Thyroid gland (tissue), 4 donors: ENCODE measurements at regions not wholly inside any gene's neighbourhood (a gene's known extent, or its start where the extent isn't known, plus 50 kb on each side); places are given as distances from the start of the nearest gene placed in this dataset.

Experiments
- DNase-seq, 2 donors: peaks; one replicate each; pipeline ENCODE4 v3.0.0-alpha.2; 2019
- H3K27ac ChIP-seq, 3 donors: fragments of 200-600 bp; sonication (generic); 1 replicate in 2 of 3; 2 replicates in 1 of 3; pipeline ENCODE4 v1.5.1; 2016 to 2019; ENCODE audit warnings: mild to moderate bottlenecking in 1 of 3, moderate library complexity in 1 of 3
- H3K27me3 ChIP-seq: fragments of 200-600 bp; sonication (generic); one replicate; pipeline ENCODE4 v1.5.1; 2019
- H3K36me3 ChIP-seq, 2 donors: fragments of 200-600 bp; sonication (generic); one replicate each; pipeline ENCODE4 v1.5.1; 2016 to 2019
- H3K4me1 ChIP-seq, 2 donors: fragments of 200-600 bp; sonication (generic); one replicate each; pipeline ENCODE4 v1.5.1; 2017 to 2019
- H3K4me3 ChIP-seq, 3 donors: fragments of 200-600 bp; sonication (generic); replicated peaks in 1 of 3; 1 replicate in 2 of 3; 2 replicates in 1 of 3; pipeline ENCODE4 v1.5.1; 2016; ENCODE audit warnings: mild to moderate bottlenecking in 1 of 3
- H3K9me3 ChIP-seq: fragments of 200-600 bp; sonication (generic); one replicate; pipeline ENCODE4 v1.5.1; 2017
- POLR2A ChIP-seq, 2 donors: fragments of 450-650 bp; IDR thresholded peaks; one replicate each; pipeline ENCODE4 v1.6.1; 2017; ENCODE audit warnings: antibody characterized with exemption in 2 of 2, mild to moderate bottlenecking in 2 of 2, moderate library complexity in 1 of 2
- WGBS, 2 donors: methylation state at CpG; one replicate each; pipeline ENCODE4 v1.1.5; 2017; 5-methylcytosine and 5-hydroxymethylcytosine counted together
- intact Hi-C: fragments of 100-400 bp; cut with DNase I; formaldehyde crosslinking; loops from one replicate; pipeline ENCODE4 v1.15.1; 2023
- TF ChIP-seq, protein P1 (sequence below), 6 experiments: fragments of 200-600 bp in 3 of 6; fragments of 450-650 bp in 3 of 6; sonication (generic) in 3 of 6; IDR thresholded peaks; one replicate each; pipeline ENCODE4 v1.5.1; 2016 to 2019; ENCODE audit warnings: antibody characterized with exemption in 6 of 6, mild to moderate bottlenecking in 2 of 6, inconsistent platforms in 1 of 6, moderate library complexity in 1 of 6

DNA sequence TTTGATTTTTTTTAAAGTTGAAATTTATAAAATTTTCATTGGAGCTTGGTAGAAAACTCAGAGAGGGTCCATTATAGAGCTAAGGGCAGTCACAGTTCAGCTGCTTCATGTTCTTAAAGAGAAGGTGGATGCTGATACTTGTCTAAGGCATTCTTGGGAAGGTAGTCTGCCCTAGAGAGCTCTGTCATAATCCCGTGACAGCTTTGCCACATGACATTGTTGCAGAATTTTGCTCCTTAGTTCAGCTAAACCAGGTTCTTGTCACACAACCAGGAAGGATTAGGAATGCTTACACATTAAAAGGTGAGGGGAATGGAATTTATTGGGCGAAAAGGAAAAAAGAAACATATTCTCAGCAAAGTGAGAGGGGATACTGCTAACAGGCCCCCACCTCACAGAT, 130.9 kb downstream of the GMNC start:
- Histone ChIP-seq H3K4me3 (no peak overlapping the region), H3K36me3 (no peaks in the 10 kb centered on the region), H3K27ac (no peak overlapping the region), H3K4me1 (no peaks in the 10 kb centered on the region), H3K27me3 (no peaks in the 10 kb centered on the region), H3K9me3 (no peaks in the 10 kb centered on the region)
- no peak for DNase-seq
- intact Hi-C loops, result no loop called here
- 85 to 92% methylated on average over 2 of the region's 2 CpGs for WGBS, 2 donors
- TF ChIP-seq POLR2A (IDR thresholded peaks at IDR 0.05), result no peak
- TF ChIP-seq, protein P1, sequence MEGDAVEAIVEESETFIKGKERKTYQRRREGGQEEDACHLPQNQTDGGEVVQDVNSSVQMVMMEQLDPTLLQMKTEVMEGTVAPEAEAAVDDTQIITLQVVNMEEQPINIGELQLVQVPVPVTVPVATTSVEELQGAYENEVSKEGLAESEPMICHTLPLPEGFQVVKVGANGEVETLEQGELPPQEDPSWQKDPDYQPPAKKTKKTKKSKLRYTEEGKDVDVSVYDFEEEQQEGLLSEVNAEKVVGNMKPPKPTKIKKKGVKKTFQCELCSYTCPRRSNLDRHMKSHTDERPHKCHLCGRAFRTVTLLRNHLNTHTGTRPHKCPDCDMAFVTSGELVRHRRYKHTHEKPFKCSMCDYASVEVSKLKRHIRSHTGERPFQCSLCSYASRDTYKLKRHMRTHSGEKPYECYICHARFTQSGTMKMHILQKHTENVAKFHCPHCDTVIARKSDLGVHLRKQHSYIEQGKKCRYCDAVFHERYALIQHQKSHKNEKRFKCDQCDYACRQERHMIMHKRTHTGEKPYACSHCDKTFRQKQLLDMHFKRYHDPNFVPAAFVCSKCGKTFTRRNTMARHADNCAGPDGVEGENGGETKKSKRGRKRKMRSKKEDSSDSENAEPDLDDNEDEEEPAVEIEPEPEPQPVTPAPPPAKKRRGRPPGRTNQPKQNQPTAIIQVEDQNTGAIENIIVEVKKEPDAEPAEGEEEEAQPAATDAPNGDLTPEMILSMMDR (IDR thresholded peaks at IDR 0.05), result no peak

DNA sequence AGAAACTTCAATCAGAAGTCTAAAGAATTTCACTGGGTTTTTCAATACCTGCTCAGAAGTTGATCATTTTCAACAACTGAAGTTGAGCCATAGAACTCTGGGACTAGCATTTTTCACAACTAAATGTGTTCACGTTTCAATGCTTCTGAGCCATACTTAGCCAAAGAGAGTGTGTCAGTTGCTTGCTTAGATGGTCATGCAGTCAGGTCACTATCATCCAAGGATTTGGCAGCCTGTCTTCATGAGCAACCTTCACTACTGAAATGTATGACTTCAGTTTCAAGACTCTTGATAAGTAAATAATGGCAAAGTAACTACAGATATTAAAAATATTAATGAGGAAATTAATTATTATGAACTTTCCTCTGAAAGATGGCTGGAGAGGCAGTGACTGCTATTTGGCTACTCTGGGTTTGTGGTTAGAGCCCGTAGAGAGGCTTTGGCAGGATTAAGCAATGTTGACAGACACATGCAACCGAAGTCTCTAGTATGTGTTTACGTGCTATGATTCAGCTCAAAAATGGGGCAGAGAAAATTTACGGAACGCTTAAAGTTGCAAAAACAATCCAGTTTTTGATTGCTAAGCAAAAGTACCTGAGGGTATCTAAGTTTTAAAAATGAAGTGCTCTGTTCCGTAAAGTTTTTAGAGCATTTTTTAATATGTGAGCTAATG, 133.8 kb downstream of the GMNC start:
- H3K4me3 ChIP-seq, result no peak overlapping the region
- no peaks in the 10 kb centered on the region for H3K27me3 ChIP-seq
- intact Hi-C loops, result no loop called here
- no peak overlapping the region for H3K27ac ChIP-seq
- no peaks in the 10 kb centered on the region for H3K36me3 ChIP-seq
- DNase-seq, result no peak
- TF ChIP-seq, protein P1 (IDR thresholded peaks at IDR 0.05), result no peak
- TF ChIP-seq POLR2A (IDR thresholded peaks at IDR 0.05), result no peak
- 72 to 77% methylated on average over 7 of the region's 7 CpGs for WGBS, 2 donors
- no peaks in the 10 kb centered on the region for H3K4me1 ChIP-seq
- no peaks in the 10 kb centered on the region for H3K9me3 ChIP-seq

DNA sequence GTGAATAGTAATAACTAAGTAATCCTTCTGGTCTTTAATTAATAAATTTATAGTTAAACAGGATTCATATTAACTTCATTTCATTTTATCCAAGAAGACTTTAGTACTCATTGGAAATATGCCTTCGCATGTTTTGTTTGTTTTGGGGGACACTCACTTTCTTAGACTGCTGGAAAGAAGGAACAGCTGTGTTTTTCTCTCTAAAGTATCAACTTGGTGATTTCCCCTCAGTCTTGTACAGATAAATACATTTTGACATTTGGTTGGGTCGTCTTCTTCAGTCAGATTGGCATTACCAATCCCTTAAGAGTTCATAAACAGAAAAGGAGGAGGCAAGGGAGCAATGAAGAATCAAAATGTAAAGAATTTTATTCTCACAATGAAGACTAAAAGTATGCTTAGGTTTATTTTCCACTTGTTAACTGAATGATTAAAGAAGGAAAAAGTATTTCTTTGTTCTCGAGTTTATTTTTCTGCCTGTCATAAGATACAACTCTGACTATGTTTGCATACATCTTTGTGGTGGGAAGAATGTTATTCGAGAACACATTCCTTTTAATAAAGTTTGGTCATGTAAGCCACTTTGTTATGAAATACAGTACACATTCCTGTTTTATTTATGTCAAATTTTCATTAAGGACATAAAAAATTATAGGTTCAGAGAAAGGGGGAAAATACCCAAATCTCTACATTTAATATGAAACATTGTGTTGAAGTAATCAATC, 140.2 kb downstream of the GMNC start:
- TF ChIP-seq POLR2A (IDR thresholded peaks at IDR 0.05), result no peak
- TF ChIP-seq, protein P1 (IDR thresholded peaks at IDR 0.05), result no peak
- no peak for DNase-seq
- Histone ChIP-seq H3K4me1 (no peaks in the 10 kb centered on the region), H3K36me3 (no peaks in the 10 kb centered on the region), H3K27me3 (no peaks in the 10 kb centered on the region), H3K4me3 (no peak overlapping the region), H3K9me3 (no peaks in the 10 kb centered on the region), H3K27ac (no peak overlapping the region)
- 83 to 85% methylated on average over 4 of the region's 4 CpGs for WGBS, 2 donors
- intact Hi-C loops, result no loop called here

DNA sequence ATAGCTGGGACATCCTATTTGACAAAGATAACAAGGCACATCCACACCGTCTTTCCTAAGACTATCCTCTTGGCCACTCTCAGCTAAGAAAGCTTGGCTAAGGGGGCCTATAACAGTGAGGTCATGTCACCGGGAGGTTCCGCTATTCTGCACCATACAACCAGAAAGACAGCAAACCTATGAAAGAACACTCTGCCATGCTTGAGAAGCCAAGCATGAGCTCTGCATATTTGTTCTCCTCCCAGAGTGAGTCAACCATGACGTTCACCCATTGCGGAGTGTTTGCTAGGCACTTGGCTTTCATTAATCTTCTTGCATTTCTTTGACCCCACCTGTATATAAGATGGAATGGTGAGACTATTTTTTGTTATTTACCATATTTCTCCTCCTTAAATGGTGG, 141.2 kb downstream of the GMNC start:
- H3K4me3 ChIP-seq, result no peak overlapping the region
- H3K36me3 ChIP-seq, result no peaks in the 10 kb centered on the region
- TF ChIP-seq POLR2A (IDR thresholded peaks at IDR 0.05), result no peak
- TF ChIP-seq, protein P1 (IDR thresholded peaks at IDR 0.05), result no peak
- intact Hi-C loops, result no loop called here
- no peaks in the 10 kb centered on the region for H3K9me3 ChIP-seq
- H3K4me1 ChIP-seq, result no peaks in the 10 kb centered on the region
- H3K27ac ChIP-seq, result no peak overlapping the region
- H3K27me3 ChIP-seq, result no peaks in the 10 kb centered on the region
- 43 to 69% methylated on average over 5 of the region's 5 CpGs for WGBS, 2 donors
- peak; percentile 40 to 61 for DNase-seq

DNA sequence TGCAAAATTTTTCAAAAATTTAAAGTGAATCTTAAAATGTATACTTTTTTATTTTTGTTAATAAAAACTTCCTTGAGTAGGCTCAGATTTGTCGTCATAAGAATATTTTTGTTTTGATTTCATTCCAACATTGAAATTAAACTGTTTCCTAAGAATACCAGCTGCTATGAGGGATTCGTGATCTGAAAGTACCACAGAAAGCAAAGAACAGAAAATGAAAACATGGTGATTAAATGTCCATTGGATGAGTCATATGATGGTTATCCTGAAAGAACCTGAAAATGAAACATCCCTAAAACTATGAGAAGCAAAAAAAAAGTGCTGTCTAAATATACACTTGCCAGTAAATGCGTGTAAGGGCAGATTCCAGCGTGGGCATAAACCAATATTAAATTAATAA, 143.8 kb downstream of the GMNC start:
- Histone ChIP-seq H3K4me1 (no peaks in the 10 kb centered on the region), H3K4me3 (no peak overlapping the region), H3K27ac (no peak overlapping the region), H3K9me3 (no peaks in the 10 kb centered on the region), H3K36me3 (no peaks in the 10 kb centered on the region), H3K27me3 (no peaks in the 10 kb centered on the region)
- intact Hi-C loops, result no loop called here
- 65 to 71% methylated on average over 4 of the region's 4 CpGs for WGBS, 2 donors
- DNase-seq, result no peak
- TF ChIP-seq POLR2A (IDR thresholded peaks at IDR 0.05), result no peak
- TF ChIP-seq, protein P1 (IDR thresholded peaks at IDR 0.05), result no peak
